Activated CD4-positive, alpha-beta T cell treated with anti-CD3 and anti-CD28 coated beads, Interleukin-2, amount 50 U/mL, for 24 hours (primary cell): ENCODE measurements at regions not wholly inside any gene's neighbourhood (a gene's known extent, or its start where the extent isn't known, plus 50 kb on each side); places are given as distances from the start of the nearest gene placed in this dataset.
"Not testable (repeated sequence)": the region's sequence is repeated elsewhere in the genome, so short reads cannot be mapped to it uniquely, and the experiment has no call there.

Experiments used
- DNase-seq, 2 donors: peaks; one replicate each; pipeline ENCODE4 v3.0.0-alpha.2; 2020; ENCODE audit warnings: low read depth in 1 of 2, low spot score in 1 of 2

DNA sequence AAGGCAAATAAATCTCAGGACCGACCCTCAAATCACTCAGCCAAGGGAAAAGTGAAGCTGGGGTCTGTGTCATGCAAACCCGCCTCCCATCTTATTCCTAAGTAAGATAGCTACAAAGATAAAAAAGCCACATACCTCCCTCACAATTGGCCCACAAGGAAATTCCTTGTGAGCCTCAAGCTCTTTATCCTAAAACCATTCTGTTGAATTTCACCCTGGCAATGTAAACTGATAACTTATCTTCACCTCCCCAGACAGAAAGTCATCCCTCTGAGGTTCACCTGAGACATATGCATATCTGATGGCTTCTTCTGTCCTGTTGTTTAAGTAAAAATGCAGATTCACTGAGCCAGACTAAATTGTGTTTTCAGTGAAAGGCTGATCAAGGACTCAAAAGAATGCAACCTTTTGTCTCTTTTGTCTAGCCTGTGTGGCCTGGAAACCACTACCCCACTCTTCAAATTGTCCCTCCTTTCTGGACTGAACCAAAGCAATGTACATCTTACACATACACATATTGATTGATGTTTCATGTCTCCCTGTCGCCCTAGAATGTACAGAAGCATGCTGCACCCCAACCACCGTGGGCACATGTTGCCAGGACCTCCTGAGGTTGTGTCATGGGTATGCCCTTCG, 91.3 kb downstream of the MFAP3L start:
- no peak for DNase-seq

DNA sequence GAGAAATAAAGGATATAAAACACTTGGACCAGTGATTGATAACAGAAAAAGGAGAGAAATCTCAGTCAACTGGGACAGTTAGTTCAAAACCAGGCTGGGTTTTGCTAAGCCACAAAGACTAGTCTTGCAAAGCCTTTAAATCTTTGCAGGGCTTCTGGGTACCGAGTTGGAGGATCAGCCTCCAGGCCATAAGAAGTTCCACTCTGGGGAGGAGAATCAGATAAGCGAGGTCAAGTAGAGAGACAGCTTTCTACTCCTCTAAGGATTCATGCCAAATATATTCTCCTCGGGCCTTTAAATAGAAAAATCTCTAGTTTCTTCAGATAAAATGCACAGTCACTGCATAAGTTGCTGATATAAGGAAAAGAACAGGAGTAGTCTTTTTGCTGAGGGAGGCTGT, 92.7 kb downstream of the MFAP3L start:
- no peak for DNase-seq

DNA sequence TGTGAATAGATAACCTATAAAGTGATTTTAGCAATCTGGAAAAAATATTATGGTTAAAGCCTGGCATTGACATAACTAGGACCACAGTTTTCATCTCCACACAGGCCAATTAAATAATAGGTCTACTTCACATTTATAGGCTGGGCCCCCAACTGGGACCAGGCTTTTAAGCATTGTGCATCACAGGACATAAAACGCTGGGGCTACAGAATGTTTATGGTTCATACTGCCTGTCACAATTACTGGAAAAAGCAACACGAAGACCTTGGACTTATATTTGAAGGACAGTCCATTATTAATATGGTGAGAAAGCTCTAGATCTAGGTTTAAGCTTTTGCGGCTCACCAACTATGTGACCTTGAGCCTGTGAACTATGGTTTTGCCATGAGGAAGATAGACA, 94.2 kb downstream of the MFAP3L start:
- DNase-seq = no peak

DNA sequence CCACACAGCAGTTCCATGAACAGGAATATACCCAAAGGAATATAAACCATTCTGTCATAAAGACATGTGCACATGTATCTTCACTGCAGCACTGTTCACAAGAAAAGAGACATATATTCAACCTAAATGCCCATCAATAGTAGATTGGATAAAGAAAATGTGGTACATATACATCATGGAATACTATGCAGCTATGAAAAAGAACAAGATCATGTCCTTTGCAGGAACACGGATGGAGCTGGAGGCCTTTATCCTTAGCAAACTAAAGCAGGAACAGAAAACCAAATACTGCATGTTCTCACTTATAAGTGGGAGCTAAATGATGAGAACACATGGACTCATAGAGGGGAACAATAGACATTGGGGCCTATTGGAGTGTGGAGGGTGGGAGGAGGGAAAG, 95.4 kb downstream of the MFAP3L start:
- DNase-seq = not testable (repeated sequence)

DNA sequence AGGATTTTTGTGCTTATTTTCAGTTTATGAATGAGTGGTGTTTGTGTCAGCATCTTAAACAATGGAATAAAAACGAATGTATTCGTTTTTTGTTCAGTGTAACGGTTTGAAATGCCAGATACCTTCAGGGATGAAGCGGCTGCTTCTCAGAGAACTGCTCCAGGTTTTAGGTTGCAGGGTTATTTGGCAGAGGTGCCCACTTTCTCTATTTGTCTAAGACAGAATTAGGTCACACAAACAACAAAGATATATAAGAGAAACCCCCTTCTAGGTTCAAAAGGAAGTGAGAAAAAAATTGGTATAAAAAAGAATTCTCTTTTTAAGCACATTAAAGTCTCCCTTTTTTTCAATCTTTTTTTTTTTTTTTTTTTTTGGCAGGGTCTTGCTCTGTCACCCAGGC, 98.9 kb downstream of the MFAP3L start:
- no peak for DNase-seq

DNA sequence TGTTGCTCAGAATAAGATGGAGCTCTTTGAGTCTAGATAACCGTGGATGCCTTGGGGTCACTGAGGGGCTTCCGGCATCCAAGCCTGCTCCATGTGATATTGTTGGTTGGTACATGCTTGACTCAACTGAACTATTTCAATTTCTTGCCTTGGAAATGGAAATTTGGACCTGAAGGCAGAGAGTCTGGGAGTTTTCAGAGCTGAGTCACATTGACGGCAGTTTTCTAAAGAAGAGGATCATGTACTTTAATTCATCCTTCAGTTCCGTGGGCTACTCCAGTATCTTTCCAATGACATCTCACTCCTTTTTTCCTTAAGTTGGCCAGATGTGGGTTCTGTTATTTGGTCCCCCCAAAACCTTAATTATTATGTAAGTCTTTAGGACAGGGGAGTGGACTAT, 100.5 kb downstream of the MFAP3L start:
- DNase-seq = no peak

DNA sequence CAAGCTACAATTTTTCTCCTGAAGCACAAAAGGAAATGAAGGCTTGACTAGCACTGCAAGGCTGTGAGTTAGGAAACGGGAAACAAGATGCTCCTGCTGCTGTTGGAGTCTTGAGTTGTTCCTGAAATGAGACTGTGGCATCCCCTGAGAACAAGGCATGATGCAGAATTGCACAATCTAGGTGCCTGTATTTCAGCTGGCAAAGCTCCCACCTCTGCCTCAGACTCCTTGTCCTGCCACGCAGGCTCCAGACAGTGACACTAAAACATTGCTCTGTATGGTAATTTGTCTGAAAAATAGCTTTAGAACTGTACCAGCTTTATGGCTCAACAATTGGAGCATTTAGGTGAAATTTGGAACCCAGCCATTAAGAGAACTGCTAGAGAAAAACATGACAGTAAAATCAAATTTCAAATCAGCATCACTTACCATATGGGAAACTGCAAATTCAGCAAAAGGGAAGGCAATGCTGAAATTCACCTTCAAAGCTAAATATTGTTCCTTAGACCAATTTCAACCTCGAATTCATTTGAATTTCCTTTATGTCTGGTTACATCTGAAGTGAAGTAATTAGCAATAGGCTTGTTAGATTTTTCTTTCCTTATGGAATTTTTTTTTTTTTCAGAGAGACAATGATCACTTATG, 103.4 kb downstream of the MFAP3L start:
- no peak for DNase-seq

DNA sequence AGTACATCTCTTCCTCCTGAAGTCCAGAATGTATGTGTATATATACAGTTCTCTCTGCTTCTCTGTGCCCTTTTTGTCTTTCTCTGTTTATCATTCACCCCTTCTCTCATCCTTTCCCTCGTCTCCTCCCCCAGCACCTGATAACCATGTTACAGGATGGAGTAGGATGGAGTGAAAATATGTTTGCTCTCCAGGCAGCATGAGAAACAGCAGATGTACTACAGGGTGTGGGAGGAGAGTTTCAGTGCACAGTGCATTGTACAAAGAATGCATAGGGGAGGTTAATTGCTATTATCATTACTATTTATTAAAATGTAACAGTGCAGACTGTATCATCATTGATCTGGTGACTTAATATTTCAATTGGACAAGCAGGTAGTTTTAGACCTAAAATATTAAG, 104.5 kb downstream of the MFAP3L start:
- DNase-seq = no peak

DNA sequence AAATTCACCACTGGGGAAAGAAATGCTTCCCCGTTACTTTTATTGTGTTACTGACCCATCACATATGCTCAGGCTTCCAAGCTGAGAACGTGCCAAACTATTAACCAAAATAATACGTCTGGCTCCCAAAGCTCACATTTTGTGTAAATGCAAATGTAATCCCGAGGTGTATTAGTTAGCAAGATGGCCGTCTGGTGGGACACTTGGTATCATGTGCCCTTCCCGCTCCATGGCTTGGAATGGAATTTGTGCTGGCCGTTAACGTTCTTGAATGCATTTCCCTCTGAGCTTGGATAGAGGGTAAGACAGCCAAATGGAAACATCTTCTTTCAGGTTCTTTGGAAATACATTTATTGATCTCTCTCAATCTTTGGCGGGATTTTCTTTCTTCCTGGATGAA, 105.0 kb downstream of the MFAP3L start:
- DNase-seq = no peak

DNA sequence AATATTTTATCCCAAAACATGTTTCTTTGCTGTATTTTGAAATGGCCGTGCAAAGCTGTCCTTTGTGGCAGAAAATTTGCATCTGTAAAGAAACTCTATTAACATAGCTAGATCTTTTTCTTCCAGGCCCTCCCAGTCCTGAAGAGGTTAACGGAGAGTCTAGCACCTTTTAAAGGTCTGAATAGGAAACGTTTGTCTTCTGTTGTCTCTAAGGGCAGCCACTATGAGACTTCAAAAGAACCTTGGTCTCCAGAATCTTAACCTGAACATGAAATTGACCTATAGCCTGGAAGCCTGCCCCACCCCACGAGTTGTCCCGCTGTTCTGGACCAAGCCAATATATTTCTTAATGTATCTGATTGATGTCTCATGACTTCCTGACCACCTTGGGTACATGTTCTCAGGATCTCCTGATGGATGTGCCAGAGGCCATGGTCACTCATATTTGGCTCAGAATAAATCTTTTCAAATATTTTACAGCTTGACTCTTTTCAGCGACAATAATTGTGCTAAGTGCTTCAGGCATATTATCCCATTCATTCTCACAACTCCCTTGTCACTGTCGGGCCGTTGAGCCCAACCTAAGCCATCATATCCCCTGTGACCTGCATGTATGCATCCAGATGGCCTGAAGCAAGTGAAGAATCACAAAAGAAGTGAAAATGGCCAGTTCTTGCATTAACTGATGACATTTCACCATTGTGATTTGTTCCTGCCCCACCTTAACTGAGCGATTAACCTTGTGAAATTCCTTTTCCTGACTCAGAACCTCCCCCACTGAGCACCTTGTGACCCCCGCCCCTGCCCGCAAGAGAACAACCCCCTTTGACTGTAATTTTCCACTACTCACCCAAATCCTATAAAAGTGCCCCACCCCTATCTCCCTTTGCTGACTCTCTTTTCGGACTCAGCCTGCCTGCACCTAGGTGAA, 106.7 kb downstream of the MFAP3L start:
- DNase-seq = not testable (repeated sequence)

DNA sequence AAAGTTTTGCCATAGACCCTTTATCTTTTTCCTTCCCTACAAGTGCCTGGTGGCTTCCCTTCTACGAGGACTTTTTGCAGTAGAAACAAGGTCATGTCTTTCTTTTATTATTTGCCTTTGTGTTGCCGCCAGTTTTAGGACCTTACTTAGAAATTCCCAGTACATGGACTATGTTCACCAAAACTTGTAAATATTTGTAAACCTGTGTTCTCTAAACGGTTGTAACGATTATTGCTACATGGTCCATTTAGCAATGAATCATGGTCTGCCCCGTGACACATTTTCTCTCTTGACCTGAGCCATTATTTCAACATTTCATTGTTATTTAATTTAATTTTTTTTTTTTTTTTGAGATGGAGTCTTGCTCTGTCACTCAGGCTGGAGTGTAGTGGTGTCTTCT, 110.7 kb downstream of the MFAP3L start:
- no peak for DNase-seq

DNA sequence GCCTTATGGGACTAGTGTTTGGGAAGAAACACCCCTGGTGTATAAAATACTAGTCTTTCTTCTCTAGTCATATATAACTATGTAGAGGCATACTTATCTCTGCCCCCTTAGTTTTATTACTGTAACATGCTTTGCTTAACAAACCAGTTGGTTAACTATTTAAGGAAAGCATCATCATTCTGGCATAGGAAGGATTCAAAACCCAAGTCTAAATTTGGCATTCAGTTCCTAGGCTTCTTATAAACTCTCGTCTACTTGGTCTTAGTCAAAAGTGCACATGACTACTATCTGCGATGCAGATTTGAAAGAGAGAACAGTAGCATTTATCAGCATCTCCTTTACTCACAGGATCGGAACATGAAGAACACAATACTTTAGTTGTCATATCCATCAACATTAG, 111.3 kb downstream of the MFAP3L start:
- no peak for DNase-seq

DNA sequence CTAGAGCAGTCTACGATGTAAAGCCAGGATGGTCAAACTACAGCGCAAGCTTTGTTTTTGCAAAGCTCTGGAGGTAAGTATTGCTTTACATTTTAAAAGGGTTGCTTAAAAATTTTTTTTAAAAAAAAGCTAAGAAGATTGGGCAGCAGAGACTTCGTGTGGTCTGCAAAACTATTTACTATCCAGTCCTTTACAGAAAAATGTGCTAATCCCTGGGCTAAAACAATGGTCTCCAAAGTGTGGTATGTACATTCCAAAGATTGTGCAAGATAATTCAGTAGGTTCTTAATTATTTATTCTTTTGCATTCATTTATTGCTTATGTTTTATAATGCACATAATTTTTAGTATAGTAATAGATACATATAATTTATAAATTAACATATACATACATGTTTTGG, 113.2 kb downstream of the MFAP3L start:
- DNase-seq = no peak

DNA sequence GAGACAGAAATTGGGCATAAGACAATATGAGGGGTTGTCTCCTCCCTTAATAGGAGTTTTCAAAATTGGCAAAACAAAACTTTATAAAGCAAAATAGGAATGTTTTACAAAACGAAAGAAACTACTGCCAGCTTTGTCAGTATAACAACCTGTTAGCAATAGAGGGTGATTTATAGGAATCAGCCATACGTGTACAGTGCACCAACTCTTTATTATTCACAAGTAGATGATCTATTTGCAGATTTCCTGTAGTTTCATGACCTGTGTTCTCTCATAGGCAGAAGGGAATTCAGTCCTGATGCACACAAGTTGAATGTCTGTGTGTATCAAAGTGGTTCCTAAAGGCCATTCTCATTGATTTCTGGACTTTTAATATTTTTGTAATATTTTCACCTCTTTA, 116.3 kb downstream of the MFAP3L start:
- no peak for DNase-seq

DNA sequence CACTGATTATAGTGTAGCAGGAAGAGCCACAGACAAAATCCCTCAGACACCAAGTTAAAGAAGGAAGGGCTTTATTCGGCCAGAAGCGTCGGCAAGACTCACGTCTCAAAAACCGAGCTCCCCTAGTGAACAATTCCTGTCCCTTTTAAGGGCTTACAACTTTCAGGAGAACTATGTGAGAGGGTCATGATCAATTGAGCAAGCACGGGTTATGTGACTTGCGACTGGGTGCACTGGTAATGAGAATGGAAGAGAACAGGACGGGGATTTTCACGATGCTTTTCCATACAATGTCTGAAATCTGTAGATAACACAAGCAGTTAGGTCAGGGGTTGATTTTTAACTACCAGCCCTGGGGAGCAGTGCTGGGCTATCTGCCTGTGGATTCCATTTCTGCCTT, 116.7 kb downstream of the MFAP3L start:
- DNase-seq = no peak

DNA sequence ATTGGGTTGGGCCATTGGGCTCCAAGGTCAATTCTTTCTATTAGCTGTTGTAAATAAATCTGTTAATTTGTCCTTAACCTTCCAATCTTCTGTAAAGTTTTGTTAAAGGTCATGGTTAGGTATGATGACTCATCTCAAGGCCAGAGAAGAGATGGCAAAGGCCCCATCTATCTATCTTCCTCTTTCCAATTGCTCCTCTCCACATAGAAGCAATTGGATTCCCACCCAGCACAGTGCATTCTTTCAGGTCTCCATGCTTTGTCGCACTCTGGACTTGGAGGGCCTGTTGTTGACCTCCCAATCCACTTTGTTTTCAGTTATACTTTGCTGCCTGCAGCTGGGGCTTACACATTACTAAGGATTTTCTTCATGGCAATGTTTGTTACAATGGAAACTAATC, 118.5 kb downstream of the MFAP3L start:
- no peak for DNase-seq

DNA sequence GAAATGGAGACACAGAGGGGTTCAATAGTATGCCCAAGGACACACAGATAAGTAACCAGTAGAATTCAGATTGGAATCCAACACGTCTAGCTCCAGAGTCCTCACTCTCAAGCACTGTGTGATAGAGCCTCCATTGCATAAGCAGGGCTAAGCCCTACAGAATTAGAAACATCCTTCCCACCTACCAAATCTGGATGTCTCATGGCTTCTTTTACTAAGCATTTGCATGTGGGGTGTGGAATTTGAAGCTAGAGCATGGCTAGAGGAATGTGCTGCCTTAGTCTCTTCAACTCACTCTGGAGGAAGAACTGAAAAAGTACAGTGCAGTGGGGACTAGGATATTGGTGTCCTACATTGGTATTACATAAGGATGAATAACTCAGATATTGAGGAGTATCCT, 119.4 kb downstream of the MFAP3L start:
- no peak for DNase-seq

DNA sequence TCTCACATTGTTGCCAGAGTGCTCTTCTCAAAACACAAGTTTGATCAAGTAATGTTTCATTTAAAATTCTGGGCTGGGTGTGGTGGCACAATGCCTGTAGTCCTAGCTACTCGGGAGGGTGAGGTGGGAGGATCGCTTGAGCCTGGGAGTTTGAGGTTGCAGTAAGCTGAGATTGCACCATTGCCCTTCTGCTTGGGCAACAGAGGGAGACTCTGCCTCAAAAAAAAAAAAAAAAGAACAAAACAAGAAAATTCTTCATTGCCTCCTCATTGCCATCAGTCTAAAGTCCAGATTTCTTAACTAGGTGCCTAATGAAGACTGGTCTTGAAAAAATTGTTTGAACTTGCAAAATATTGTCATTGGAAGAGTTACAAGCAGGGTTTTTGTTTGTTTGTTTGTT, 120.1 kb downstream of the MFAP3L start:
- no peak for DNase-seq

DNA sequence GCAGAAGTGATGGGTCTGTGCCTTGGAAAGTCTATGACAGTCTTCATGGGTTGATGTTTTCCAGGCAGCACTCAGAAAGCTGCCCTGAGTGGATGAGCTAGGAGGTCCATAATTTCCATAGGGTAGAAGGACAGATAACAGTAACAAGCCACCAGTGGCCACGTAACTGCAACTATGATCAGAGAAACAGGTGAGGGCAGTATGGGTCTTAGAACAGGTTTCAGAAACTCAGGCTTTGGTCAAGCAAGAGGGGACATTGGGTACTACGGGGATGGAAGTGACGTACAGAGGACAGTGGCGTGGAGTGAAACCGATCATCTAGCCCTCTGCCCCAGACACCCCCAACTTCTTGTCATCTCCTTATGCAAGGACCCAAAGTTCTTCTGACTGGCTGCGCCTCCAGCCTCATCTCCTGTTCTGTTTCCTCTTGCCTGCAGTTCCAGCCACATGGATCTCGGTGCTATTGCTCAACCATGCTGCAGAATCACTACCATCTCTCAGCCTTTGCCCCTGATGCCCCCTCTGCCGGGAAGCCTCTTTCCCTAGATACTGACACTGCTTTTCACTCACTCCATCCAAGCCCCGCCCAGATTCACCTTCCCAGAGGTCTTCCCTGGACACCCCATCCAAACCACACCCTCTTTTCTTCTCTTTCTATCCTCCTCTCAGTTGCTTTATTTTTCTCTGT, 123.4 kb downstream of the MFAP3L start:
- no peak for DNase-seq

DNA sequence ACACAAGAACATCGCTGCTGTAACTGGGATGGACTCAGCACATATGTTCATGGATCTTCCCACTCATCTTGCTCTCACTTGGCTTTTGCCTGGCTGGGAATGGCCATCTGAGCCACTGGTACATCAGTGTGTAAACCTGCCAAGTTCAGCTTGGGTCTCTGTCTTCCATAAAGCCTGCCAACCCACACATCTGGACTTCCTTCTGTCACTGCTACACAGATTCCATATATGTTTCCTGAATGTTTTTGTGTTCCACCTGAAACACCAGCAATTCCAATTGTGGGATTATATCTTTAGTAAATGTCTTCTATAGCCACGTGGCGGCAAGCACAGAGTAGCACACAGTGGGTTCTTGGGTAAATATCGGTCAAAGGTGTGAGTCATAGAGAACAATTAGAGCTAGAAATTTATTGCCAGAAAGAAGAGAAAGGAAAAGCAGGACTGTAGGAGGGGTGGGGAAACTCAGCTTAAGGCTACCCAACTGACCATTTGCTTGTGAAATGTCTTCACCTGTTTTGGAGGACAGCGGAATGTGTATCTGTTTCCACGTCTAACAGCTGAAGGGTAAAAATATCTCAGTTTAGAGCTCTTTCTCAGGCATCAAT, 125.9 kb downstream of the MFAP3L start:
- DNase-seq = no peak

DNA sequence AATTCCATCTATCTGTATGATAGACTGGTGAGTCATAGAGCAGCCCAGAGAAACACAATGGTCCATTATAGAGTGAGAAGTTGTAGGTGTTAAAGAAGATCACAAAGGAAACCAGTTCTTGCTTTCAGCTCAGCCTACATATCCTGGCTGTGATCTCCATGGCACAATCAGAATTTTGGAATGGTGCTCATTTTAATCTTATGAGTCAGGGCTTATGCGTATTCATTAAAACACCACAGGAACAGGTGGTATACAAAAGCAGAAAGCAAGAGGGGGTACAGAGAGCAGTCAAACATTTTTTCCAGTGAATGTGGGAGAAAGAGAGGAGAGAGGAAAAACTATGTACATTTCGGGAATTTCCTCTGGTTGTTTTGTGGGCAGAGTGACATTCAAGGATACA, 126.9 kb downstream of the MFAP3L start:
- no peak for DNase-seq
